GM12892 (cell line): ENCODE measurements at regions not wholly inside any gene's neighbourhood (a gene's known extent, or its start where the extent isn't known, plus 50 kb on each side); places are given as distances from the start of the nearest gene placed in this dataset.

ENCODE experiments used
- POLR2AphosphoS5 ChIP-seq: IDR thresholded peaks from 2 replicates; pipeline ENCODE4 v1.6.1; 2011; ENCODE audit warnings: low read depth, low read length, control low read depth
- TAF1 ChIP-seq: IDR thresholded peaks from 2 replicates; pipeline ENCODE4 v1.6.1; 2011; ENCODE audit warnings: low read depth, mild to moderate bottlenecking, control low read depth, low read length, borderline replicate concordance

GRCh38 chr6:156391061-156391672, 386.0 kb upstream of the ARID1B start:
- TF ChIP-seq TAF1 (no peak), POLR2AphosphoS5 (no peak)
